ENCODE measurements at regions not wholly inside any gene's neighbourhood (a gene's known extent, or its start where the extent isn't known, plus 50 kb on each side); places are given as distances from the start of the nearest gene placed in this dataset.

GRCh38 chr14:62614122-62614521 lies 431.1 kb downstream of the KCNH5 start:
- no peak for FAIRE-seq

GRCh38 chr14:62616668-62617067 lies 428.6 kb downstream of the KCNH5 start:
- FAIRE-seq (no peak), DNase-seq (ENCODE audit: insufficient read length, low spot score) (no peak)

More at GRCh38 chr14:62614122-62614521, 431.1 kb downstream of the KCNH5 start:
- no peak for DNase-seq (ENCODE audit: insufficient read length, low spot score)

GRCh38 chr14:62626416-62626815 lies 418.8 kb downstream of the KCNH5 start:
- FAIRE-seq, result peak; percentile 93
- DNase-seq (ENCODE audit: insufficient read length, low spot score), result no peak

GRCh38 chr14:62629176-62629725 lies 416.0 kb downstream of the KCNH5 start:
- FAIRE-seq (no peak), DNase-seq (ENCODE audit: insufficient read length, low spot score) (no peak)

GRCh38 chr14:62631176-62631575 lies 414.1 kb downstream of the KCNH5 start:
- FAIRE-seq (peak; percentile 60), DNase-seq (ENCODE audit: insufficient read length, low spot score) (no peak)

- peak; percentile 93 for FAIRE-seq
- no peak for DNase-seq (ENCODE audit: insufficient read length, low spot score)
These were observed 412.5 kb downstream of the KCNH5 start for GRCh38 chr14:62632771-62633170.

GRCh38 chr14:62645649-62646048 lies 399.6 kb downstream of the KCNH5 start:
- FAIRE-seq, result peak; percentile 92
- no peak for DNase-seq (ENCODE audit: insufficient read length, low spot score)
